Neural cell (in vitro differentiated cells): ENCODE measurements at regions not wholly inside any gene's neighbourhood (a gene's known extent, or its start where the extent isn't known, plus 50 kb on each side); places are given as distances from the start of the nearest gene placed in this dataset.

Experiments used
- H2AFZ ChIP-seq: fragments of 200-600, 300-800 bp; sonication (generic), shearing (Covaris generic); 2 replicates; pipeline ENCODE4 v1.6.0; 2014; ENCODE audit warnings: low read depth, mild to moderate bottlenecking, antibody characterized with exemption, low read length, moderate library complexity
- H3F3A ChIP-seq: fragments of 200-600 bp; shearing (Covaris generic); 2 replicates; pipeline ENCODE4 v1.6.1; 2016; ENCODE audit warnings: mild to moderate bottlenecking, moderate library complexity, mixed read lengths, antibody characterized with exemption, low read length; ENCODE audit not compliant: insufficient read depth, poor library complexity, severe bottlenecking
- H3K27ac ChIP-seq: fragments of 200-600, 300-800 bp; sonication (generic), shearing (Covaris generic); 2 replicates; pipeline ENCODE4 v1.5.1; 2014; ENCODE audit warnings: mild to moderate bottlenecking, low read length, moderate library complexity
- H3K27me3 ChIP-seq: fragments of 300-800, 200-600 bp; sonication (generic), shearing (Covaris generic); 2 replicates; pipeline ENCODE4 v1.6.0; 2014; ENCODE audit warnings: mild to moderate bottlenecking, low read depth, low read length, moderate library complexity; ENCODE audit not compliant: insufficient read depth
- H3K36me3 ChIP-seq: fragments of 300-800, 200-600 bp; sonication (generic), shearing (Covaris generic); 2 replicates; pipeline ENCODE4 v1.5.1; 2014; ENCODE audit warnings: mild to moderate bottlenecking, antibody characterized with exemption, low read length, moderate library complexity; ENCODE audit not compliant: insufficient read depth
- H3K4me2 ChIP-seq: fragments of 300-800, 200-600 bp; sonication (generic), shearing (Covaris generic); 2 replicates; pipeline ENCODE4 v1.6.0; 2014; ENCODE audit warnings: mild to moderate bottlenecking, low read length
- H3K4me3 ChIP-seq: fragments of 300-800, 200-600 bp; sonication (generic), shearing (Covaris generic); 2 replicates; pipeline ENCODE4 v1.5.1; 2014; ENCODE audit warnings: mild to moderate bottlenecking, low read length, moderate library complexity
- H3K79me2 ChIP-seq: fragments of 200-600 bp; shearing (Covaris generic); replicated peaks from 2 replicates; pipeline ENCODE4 v1.6.0; 2014; ENCODE audit warnings: mild to moderate bottlenecking, low read length, moderate library complexity; ENCODE audit not compliant: insufficient read depth
- H3K9ac ChIP-seq: fragments of 300-800, 200-600 bp; sonication (generic), shearing (Covaris generic); 2 replicates; pipeline ENCODE4 v1.6.1; 2016; ENCODE audit warnings: mild to moderate bottlenecking, low read length, mixed read lengths
- H3K9me2 ChIP-seq: fragments of 200-600 bp; shearing (Covaris generic); 2 replicates; pipeline ENCODE4 v1.6.1; 2016; ENCODE audit warnings: mild to moderate bottlenecking, low read length, mixed read lengths; ENCODE audit not compliant: insufficient read depth
- H3K9me3 ChIP-seq: fragments of 200-600, 300-800 bp; sonication (generic), shearing (Covaris generic); 2 replicates; pipeline ENCODE4 v1.6.1; 2016; ENCODE audit warnings: mild to moderate bottlenecking, mixed run types, low read length, moderate library complexity, mixed read lengths
- H4K20me1 ChIP-seq: fragments of 200-600 bp; shearing (Covaris generic); 2 replicates; pipeline ENCODE4 v1.6.1; 2016; ENCODE audit warnings: mild to moderate bottlenecking, mixed run types; ENCODE audit not compliant: insufficient read depth
- CTCF ChIP-seq: fragments of 450-650 bp; IDR thresholded peaks from 2 replicates; pipeline ENCODE4 v1.5.1; 2014; ENCODE audit warnings: antibody characterized with exemption, mild to moderate bottlenecking, moderate library complexity; ENCODE audit not compliant: poor library complexity, severe bottlenecking
- EP300 ChIP-seq: fragments of 450-650 bp; conservative IDR thresholded peaks from 2 replicates; pipeline ENCODE4 v1.6.1; 2014; ENCODE audit warnings: antibody characterized with exemption, mild to moderate bottlenecking, moderate library complexity; ENCODE audit not compliant: poor library complexity, severe bottlenecking
- EZH2 ChIP-seq: fragments of 200-600, 300-800 bp; shearing (Covaris generic), sonication (generic); IDR thresholded peaks from 2 replicates; pipeline ENCODE4 v1.6.1; 2014; ENCODE audit warnings: antibody characterized with exemption, low read length, borderline replicate concordance, mild to moderate bottlenecking; ENCODE audit not compliant: insufficient read depth, poor library complexity, severe bottlenecking
- MXI1 ChIP-seq: fragments of 450-650 bp; conservative IDR thresholded peaks from 2 replicates; pipeline ENCODE4 v1.6.1; 2014; ENCODE audit warnings: antibody characterized with exemption, mild to moderate bottlenecking; ENCODE audit not compliant: poor library complexity, severe bottlenecking
- POLR2AphosphoS5 ChIP-seq: IDR thresholded peaks from 2 replicates; pipeline ENCODE4 v1.6.1; 2012
- RAD21 ChIP-seq: fragments of 450-650 bp; conservative IDR thresholded peaks from 2 replicates; pipeline ENCODE4 v1.6.1; 2014; ENCODE audit warnings: antibody characterized with exemption, mild to moderate bottlenecking, moderate library complexity
- REST ChIP-seq: IDR thresholded peaks from 2 replicates; pipeline ENCODE4 v1.6.1; 2012; ENCODE audit warnings: borderline replicate concordance
- SMC3 ChIP-seq: fragments of 450-650 bp; conservative IDR thresholded peaks from 2 replicates; pipeline ENCODE4 v1.6.1; 2014; ENCODE audit warnings: antibody characterized with exemption, mild to moderate bottlenecking, moderate library complexity; ENCODE audit not compliant: poor library complexity
- TAF1 ChIP-seq: IDR thresholded peaks from 2 replicates; pipeline ENCODE4 v1.6.1; 2012; ENCODE audit warnings: low read depth

- no peaks in the 10 kb centered on the region for H4K20me1 ChIP-seq
- peaks cover 6% of the 10 kb centered on the region for H3K36me3 ChIP-seq
- H3K4me3 ChIP-seq = no peak overlapping the region
- no peak overlapping the region for H2AFZ ChIP-seq
- no peak overlapping the region for H3K4me2 ChIP-seq
- H3K27ac ChIP-seq = no peak overlapping the region
- no peaks in the 10 kb centered on the region for H3K9me3 ChIP-seq
- TF ChIP-seq CTCF (no peak), SMC3 (no peak), EP300 (no peak), EZH2 (no peak), POLR2AphosphoS5 (no peak)
- H3K27me3 ChIP-seq = no peaks in the 10 kb centered on the region
- no peak overlapping the region for H3K9ac ChIP-seq
- H3K79me2 ChIP-seq = no peaks in the 10 kb centered on the region
- H3K9me2 ChIP-seq = no peaks in the 10 kb centered on the region
- H3F3A ChIP-seq = no peaks in the 10 kb centered on the region
Observed at GRCh38 chr3:124522082-124522625, 208.1 kb upstream of the UMPS start.

GRCh38 chr3:124526601-124527000 is 203.7 kb upstream of the UMPS start:
- Histone ChIP-seq H3K4me3 (no peak overlapping the region), H3K9me3 (no peaks in the 10 kb centered on the region), H3F3A (no peaks in the 10 kb centered on the region), H3K4me2 (no peak overlapping the region), H3K9ac (no peak overlapping the region), H3K79me2 (no peaks in the 10 kb centered on the region), H4K20me1 (no peaks in the 10 kb centered on the region), H2AFZ (no peak overlapping the region), H3K27me3 (no peaks in the 10 kb centered on the region), H3K27ac (no peak overlapping the region), H3K36me3 (peaks cover 6% of the 10 kb centered on the region), H3K9me2 (no peaks in the 10 kb centered on the region)
- no peak for TF ChIP-seq RAD21
- no peak for TF ChIP-seq EP300
- TF ChIP-seq MXI1 = no peak
- TF ChIP-seq REST = no peak
- no peak for TF ChIP-seq CTCF
- no peak for TF ChIP-seq POLR2AphosphoS5
- TF ChIP-seq TAF1 = no peak
- no peak for TF ChIP-seq SMC3
- no peak for TF ChIP-seq EZH2
